HG02678 (cell line): ENCODE measurements at regions not wholly inside any gene's neighbourhood (a gene's known extent, or its start where the extent isn't known, plus 50 kb on each side); places are given as distances from the start of the nearest gene placed in this dataset.

Experiments
- ATAC-seq: cut with Tn5 transposase; IDR thresholded peaks from one replicate; pipeline ENCODE4 v1.9.1; 2021; ENCODE audit warnings: mild to moderate bottlenecking, moderate library complexity; ENCODE audit not compliant: unreplicated experiment

DNA sequence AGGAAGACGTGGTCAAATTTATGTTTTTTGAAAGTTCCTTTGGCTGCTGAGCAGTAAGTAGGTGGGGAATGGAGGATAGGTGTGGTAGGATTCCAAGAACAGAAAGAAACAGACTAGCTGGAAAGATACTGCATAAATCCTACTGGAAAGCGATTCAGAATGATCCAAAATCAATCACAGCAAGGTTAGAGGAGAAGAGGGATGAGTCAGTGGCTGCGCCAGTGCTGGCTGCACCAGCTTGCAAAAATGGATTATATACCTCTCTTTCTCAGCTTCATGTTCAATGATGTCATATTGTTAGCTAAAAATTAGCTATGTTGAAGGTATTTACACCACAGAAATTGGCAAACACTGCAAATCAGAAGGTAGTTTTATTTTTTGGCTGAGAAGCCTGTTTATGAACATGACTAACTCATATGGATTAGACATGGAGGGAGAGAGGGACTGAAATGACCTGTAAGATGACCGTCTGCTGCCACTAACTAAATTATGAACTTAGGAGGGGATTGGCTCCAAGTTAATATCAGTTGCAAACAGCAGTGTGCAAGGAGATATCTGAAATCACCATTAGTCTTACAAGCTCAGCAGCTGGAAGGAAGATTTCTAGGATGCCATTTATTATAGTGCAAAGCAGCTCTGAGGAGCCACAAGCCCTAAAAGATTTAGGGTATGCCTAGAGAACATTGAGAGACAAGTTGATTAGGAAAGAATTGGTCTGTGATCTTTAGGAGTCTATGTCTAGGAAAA, 405.3 kb downstream of the MID1IP1 start:
- no peak for ATAC-seq

DNA sequence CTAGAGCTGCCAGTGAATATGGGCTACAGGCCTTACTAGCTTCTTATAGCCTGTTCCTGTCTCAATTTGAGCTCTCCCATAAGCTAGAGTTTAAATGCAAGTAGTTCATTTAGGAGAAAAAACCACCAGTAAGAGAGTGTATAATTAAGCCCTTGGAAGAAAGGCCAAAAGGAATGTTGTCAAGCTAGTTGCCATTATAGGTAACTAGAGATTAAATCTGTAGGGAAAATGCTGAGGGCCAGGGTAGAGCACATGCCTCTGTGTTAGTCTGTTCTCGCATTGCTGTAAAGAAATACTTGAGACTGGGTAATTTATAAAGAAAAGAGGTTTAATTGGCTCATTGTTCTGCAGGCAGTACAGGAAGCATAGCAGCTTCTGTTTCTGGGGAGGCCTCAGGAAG, 410.2 kb downstream of the MID1IP1 start:
- ATAC-seq = no peak

- no peak for ATAC-seq
Measured at GRCh38 chrX:39212456-39212855, 411.2 kb downstream of the MID1IP1 start.

- ATAC-seq = no peak
Measured at GRCh38 chrX:39214387-39215126, 413.3 kb downstream of the MID1IP1 start.

DNA sequence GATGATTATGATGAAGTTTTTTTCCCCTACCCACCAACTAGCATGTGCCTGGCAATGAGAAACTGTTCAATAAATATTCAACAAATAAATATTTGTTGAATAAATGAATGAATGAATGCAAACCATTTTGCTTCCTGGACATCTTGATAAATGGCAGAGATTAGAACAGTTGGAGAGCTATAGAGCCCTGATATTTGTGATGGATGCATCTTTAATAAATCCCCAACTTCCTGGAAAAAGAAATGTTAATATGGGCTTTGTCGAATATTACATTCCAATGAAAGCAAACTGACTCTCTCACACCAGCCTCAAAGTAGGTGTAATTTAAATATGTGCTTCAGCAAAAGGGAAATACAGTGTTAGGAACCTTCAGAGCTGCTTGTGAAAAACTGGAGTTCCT, 419.7 kb downstream of the MID1IP1 start:
- ATAC-seq = no peak

DNA sequence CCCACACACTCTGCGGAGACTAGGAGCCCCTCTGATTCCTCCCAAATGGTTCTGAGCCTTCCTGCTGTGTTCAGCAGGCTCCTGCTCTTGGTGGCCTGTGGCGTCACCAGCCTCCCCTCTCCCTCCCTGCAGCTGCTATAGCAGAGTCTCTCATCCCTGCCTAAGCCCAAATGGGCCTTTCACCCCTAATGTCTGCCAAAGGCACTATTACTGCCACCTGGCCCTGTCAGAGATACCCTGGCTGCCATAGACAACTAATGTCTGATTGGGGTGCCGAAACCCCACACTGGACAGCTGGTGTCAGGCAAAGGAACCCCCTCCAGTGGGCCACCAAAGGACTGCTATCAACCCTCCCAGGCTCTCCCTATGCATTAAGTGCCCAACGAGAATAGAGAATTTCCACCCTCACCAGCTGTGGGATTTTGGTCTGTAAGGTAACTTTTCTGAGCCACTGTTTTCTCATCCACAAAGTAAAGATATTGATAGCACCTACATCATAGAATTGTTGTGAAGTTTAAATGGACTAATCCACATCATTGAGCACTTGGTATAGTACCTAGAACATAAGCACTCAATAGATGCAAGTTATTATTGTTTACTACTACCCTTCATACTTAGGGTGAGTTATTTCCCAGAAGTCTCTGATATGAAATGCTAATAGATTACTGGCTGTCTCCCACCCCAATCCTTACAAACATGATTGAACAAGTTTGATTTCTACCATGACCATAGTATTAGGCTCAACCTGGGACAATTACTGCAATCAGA, 421.3 kb downstream of the MID1IP1 start:
- no peak for ATAC-seq

GRCh38 chrX:39226251-39226650, 425.0 kb downstream of the MID1IP1 start:
- ATAC-seq = no peak

DNA sequence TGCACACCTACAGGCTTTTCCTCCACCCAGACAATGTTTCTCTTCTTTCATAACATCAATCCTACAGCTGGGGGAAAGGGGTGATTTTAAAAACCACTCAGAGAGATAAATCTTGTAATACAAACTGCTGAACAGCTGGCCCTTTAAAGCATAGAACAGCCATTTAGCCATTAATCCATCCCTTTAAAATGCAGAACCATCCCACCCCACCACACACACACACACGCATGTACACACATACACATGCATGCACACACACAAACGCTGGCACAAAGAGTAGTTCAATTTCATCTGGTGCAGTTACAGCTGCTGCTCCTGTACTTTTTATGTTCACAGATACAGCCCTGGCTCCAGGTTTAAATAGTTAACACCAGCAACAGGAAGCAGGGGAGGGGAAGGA, 426.1 kb downstream of the MID1IP1 start:
- no peak for ATAC-seq

GRCh38 chrX:39238006-39238405, 436.7 kb downstream of the MID1IP1 start:
- ATAC-seq = no peak

DNA sequence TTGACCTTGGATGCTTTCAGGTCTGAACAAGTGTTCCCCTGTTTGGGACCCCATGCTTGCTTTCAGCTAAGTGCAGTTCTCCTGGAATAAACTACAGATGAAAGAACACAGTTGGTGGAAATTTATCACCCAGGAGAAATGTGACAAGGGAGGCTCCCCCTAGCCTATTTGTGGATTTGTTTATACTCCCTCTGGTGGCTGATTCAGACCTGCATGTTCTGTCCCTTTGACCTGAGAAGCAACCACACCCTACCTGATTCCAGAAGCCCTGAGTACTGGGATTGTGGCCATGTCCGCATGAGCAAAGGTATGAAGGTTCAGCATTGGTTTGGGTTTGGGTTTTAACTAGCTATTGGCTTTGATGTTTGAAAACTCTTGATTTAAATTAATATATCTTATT, 440.9 kb downstream of the MID1IP1 start:
- ATAC-seq = no peak

- ATAC-seq = no peak
Measured at GRCh38 chrX:39244147-39244546, 442.9 kb downstream of the MID1IP1 start.

DNA sequence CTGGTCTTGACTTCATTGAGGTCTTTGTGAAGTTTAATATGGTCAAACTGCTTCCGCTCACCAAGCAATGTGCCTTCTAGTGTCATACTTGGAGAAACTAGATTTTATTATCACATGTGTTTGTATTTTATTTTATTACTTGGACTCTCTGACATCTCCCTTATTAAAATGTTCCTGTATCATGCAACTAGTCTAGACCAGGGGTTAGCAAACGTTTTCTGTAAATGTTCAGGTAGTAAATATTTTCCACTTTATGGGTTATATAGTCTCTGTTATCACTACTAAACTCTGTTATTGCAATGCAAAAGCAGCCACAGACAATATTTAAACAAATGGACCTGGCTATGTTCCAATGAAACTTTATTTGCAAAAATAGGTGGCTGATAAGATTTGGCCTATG, 443.8 kb downstream of the MID1IP1 start:
- ATAC-seq = no peak

- ATAC-seq = no peak
Measured at GRCh38 chrX:39247536-39247935, 446.3 kb downstream of the MID1IP1 start.

DNA sequence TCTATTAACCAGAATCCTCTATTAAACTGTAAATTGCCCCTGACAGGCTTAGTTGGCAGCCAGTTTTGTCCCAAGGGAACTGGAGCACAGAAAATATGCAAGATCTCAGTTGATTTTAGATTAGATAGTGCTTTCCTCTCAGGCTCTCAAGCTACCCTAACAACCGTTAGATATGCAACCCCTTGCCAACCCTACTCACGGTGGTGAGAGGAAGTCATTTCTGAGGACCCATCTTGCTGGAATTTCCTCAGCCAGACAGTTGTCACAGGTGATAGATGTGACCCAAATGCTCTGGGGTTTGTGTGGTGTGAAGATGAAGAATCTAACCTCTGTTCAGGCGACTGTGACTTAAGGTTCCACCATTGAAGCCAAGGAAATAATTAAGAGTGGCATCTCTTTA, 447.1 kb downstream of the MID1IP1 start:
- no peak for ATAC-seq

DNA sequence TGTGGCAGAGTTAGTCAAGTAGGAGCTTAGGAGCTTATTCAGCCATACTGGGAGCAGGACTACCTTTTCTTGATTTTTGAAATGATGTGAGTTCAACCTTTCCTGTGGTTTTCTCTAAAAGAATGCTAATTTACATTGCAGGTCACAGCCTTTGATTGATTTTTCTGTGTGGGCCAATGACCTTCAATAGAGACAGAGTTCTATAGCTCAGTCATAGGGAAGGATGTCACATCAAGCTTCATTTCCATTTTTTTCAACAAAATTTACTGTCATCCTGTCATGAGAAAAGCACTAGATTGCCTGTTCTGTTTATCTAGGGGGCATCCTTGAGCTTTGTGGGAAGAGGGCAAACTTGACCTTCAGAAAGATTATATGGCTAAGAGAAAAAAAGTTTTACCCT, 448.7 kb downstream of the MID1IP1 start:
- ATAC-seq = no peak

DNA sequence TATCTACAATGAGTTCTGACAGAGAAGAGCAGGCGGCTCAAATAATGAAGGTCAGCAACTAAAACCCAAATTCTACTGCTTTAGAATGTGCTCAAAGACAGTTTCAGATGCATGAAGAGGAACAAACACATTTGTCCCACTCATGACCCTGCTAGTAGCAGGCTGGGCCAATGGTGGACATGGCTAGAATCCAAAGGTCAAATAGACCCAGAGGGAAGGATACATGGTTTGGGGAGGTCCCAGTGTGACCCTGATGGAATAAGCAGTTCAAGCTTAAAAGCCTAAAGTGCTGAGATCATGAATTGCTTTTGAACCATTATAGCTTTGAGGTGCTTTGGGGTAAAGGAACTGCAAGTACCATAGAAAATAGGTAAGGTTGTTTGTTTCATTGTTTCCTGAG, 450.7 kb downstream of the MID1IP1 start:
- no peak for ATAC-seq

- no peak for ATAC-seq
Measured at GRCh38 chrX:39253551-39253950, 452.3 kb downstream of the MID1IP1 start.

- no peak for ATAC-seq
Measured at GRCh38 chrX:39258331-39258730, 457.1 kb downstream of the MID1IP1 start.

DNA sequence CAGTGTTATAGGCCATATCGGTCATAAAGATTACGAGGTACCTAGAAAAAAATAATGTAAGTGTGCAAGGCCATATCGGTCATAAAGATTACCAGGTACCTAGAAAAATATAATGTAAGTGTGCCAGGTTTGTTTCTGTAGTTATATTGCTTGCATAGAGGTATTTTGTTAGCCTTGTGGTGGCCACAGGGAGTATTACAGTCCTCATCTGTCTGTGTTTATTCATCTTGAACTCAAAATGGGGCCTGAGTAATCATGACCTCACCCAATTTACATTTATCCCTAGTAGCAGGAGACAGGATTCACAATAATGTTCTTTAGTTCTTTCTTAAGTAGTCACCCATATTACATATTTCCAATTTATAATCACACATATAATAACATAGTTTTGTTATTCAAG, 459.7 kb downstream of the MID1IP1 start:
- no peak for ATAC-seq

GRCh38 chrX:39261446-39262147, 460.3 kb downstream of the MID1IP1 start:
- no peak for ATAC-seq

DNA sequence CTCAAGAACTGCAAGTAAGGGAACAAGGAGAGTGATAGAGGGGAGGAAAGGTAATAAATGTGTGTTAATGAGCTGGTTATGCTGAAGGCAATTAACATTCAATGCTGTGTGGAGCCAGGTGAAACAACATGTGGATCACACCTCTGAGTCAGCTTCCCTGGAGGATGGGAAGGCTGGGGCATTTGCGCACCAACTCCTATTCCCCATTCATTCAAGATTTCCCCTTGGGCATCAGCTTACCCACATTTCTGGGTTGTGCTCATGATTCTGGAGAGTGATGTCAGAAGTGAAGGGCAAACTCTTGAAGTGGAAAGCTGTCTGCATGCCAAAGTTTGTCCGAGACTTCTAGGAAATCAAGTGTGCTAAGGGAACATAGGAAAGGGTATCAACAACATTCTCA, 461.4 kb downstream of the MID1IP1 start:
- ATAC-seq = no peak
